ENCODE measurements at regions not wholly inside any gene's neighbourhood (a gene's known extent, or its start where the extent isn't known, plus 50 kb on each side); places are given as distances from the start of the nearest gene placed in this dataset.

- no peaks in the 10 kb centered on the region for H3K4me1 ChIP-seq (ENCODE audit: low read depth)
- no peaks in the 10 kb centered on the region for H3K36me3 ChIP-seq (ENCODE audit: low read depth)
- TF ChIP-seq, protein P1, sequence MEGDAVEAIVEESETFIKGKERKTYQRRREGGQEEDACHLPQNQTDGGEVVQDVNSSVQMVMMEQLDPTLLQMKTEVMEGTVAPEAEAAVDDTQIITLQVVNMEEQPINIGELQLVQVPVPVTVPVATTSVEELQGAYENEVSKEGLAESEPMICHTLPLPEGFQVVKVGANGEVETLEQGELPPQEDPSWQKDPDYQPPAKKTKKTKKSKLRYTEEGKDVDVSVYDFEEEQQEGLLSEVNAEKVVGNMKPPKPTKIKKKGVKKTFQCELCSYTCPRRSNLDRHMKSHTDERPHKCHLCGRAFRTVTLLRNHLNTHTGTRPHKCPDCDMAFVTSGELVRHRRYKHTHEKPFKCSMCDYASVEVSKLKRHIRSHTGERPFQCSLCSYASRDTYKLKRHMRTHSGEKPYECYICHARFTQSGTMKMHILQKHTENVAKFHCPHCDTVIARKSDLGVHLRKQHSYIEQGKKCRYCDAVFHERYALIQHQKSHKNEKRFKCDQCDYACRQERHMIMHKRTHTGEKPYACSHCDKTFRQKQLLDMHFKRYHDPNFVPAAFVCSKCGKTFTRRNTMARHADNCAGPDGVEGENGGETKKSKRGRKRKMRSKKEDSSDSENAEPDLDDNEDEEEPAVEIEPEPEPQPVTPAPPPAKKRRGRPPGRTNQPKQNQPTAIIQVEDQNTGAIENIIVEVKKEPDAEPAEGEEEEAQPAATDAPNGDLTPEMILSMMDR (IDR thresholded peaks at IDR 0.05): no peak
- DNase-seq (no peak), ATAC-seq (no peak)
- no peaks in the 10 kb centered on the region for H3K9me3 ChIP-seq
- H3K4me3 ChIP-seq: no peak overlapping the region
- intact Hi-C loops (cut with DNase I, micrococcal nuclease): no loop called here
Measured at GRCh38 chr18:77464917-77465316, 215.3 kb downstream of the GALR1 start.

- Histone ChIP-seq H3K4me1 (ENCODE audit: low read depth) (no peaks in the 10 kb centered on the region), H3K36me3 (ENCODE audit: low read depth) (no peaks in the 10 kb centered on the region), H3K9me3 (no peaks in the 10 kb centered on the region), H3K4me3 (no peak overlapping the region)
- ATAC-seq (no peak), DNase-seq (no peak)
- intact Hi-C loops (cut with DNase I, micrococcal nuclease): no loop called here
- TF ChIP-seq, protein P1 (IDR thresholded peaks at IDR 0.05): no peak
Measured at GRCh38 chr18:77466890-77467289, 217.2 kb downstream of the GALR1 start.

GRCh38 chr18:77469131-77469530 lies 219.5 kb downstream of the GALR1 start:
- ATAC-seq: no peak
- Histone ChIP-seq H3K9me3 (no peaks in the 10 kb centered on the region), H3K36me3 (ENCODE audit: low read depth) (no peaks in the 10 kb centered on the region), H3K4me3 (no peak overlapping the region), H3K4me1 (ENCODE audit: low read depth) (no peaks in the 10 kb centered on the region)
- DNase-seq: no peak
- TF ChIP-seq, protein P1 (IDR thresholded peaks at IDR 0.05): no peak
- intact Hi-C loops (cut with DNase I, micrococcal nuclease): no loop called here

DNA sequence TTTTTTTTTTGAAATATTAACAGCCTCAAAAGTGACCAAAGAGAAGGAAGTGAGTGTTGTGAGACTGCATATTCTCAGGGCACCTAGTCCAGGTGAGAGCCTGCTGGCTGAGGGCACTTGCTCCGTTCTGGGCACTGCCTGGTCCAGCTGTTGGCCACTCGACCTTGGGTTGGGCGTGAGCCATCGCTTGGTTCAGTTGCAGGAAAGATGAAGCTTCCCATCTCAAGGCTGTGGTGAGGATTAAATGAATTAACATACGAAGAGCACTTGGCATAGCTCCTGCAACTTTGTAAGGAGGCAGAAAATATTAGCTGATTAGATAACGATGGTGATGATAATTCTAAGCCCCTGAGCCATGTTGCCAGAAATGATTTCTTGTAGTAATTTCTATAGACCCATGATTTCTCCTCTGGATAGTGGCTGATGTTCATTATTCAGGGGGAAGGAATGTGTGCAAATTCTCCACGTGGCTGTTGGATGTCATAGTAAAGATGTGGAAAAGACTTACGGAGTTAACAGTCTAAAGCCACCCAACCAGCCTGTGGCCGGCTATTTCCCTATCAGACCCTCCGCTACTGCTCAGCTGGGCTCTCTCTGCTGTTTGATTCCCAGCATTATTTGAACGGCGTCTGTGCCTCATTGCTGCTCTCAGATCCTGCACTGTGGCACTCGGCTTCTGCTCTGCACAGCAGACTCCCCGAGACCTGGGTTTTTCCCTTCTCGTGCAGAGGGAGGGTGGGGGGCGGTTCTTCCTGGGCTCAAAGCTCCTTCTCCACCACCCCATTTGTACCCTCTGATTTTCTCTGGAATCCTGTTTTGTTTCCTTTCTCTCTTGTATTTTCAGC lies 221.1 kb downstream of the GALR1 start:
- intact Hi-C loops (cut with DNase I, micrococcal nuclease): no loop called here
- Histone ChIP-seq H3K4me1 (ENCODE audit: low read depth) (no peaks in the 10 kb centered on the region), H3K4me3 (no peak overlapping the region), H3K36me3 (ENCODE audit: low read depth) (no peaks in the 10 kb centered on the region), H3K9me3 (no peaks in the 10 kb centered on the region)
- TF ChIP-seq, protein P1 (IDR thresholded peaks at IDR 0.05): no peak
- ATAC-seq: no peak
- no peak for DNase-seq

- intact Hi-C loops (cut with DNase I, micrococcal nuclease): no loop called here
- no peak for ATAC-seq
- Histone ChIP-seq H3K4me1 (ENCODE audit: low read depth) (no peaks in the 10 kb centered on the region), H3K4me3 (no peak overlapping the region), H3K36me3 (ENCODE audit: low read depth) (no peaks in the 10 kb centered on the region), H3K9me3 (no peaks in the 10 kb centered on the region)
- DNase-seq: no peak
- TF ChIP-seq, protein P1 (IDR thresholded peaks at IDR 0.05): no peak
Measured at GRCh38 chr18:77472509-77472908, 222.9 kb downstream of the GALR1 start.
